ENCODE measurements at regions not wholly inside any gene's neighbourhood (a gene's known extent, or its start where the extent isn't known, plus 50 kb on each side); places are given as distances from the start of the nearest gene placed in this dataset.

GRCh38 chr7:115600207-115600606 lies 430.4 kb downstream of the TFEC start:
- no peak for TF ChIP-seq CTCF (IDR thresholded peaks at IDR 0.05; ENCODE audit: low read length)
- no peak for TF ChIP-seq EZH2 (optimal IDR thresholded peaks at IDR 0.05; ENCODE audit: low read depth, low read length)
